Panc1 (cell line): ENCODE measurements at regions not wholly inside any gene's neighbourhood (a gene's known extent, or its start where the extent isn't known, plus 50 kb on each side); places are given as distances from the start of the nearest gene placed in this dataset.

Source experiments
- ATAC-seq: fragments of 200-7000 bp; cut with Tn5 transposase; 2 replicates; pipeline ENCODE4 v1.9.1; 2020; ENCODE audit warnings: mild to moderate bottlenecking, moderate library complexity
- BruUV-seq: library from RNA; stranded (reverse); fragments of 400-500 nt; replicated peaks from 2 replicates; lab custom pipeline; 2021; lab: Mats Ljungman, UMichigan
- CTCF ChIA-PET: fragments of 300-600 bp; sonication (Branson Sonifier 250); formaldehyde crosslinking; loops from one replicate; lab custom pipeline; 2022; ENCODE audit warnings: antibody characterized with exemption; lab: Charles Lee
- POLR2A ChIA-PET: fragments of 300-600 bp; sonication (Branson Sonifier 250); formaldehyde crosslinking; loops from one replicate; lab custom pipeline; 2022; ENCODE audit warnings: antibody characterized with exemption; lab: Charles Lee
- DNase-seq: peaks from one replicate; pipeline ENCODE4 v3.0.0-alpha.2; 2010; ENCODE audit warnings: low read depth, low spot score
- H3K27ac ChIP-seq: 2 replicates; pipeline ENCODE4 v1.5.1; 2011; ENCODE audit warnings: mild to moderate bottlenecking, low read length, inconsistent platforms
- H3K27me3 ChIP-seq: fragments of 200-500 bp; sonication (Bioruptor generic); 2 replicates; pipeline ENCODE4 v1.6.0; 2014; ENCODE audit warnings: low read length, inconsistent platforms; ENCODE audit not compliant: control insufficient read depth, insufficient read depth
- H3K36me3 ChIP-seq: fragments of 200-500 bp; sonication (Bioruptor generic); 2 replicates; pipeline ENCODE4 v1.5.1; 2014; ENCODE audit warnings: inconsistent platforms, mild to moderate bottlenecking, low read length, moderate library complexity; ENCODE audit not compliant: control insufficient read depth, insufficient read depth
- H3K4me1 ChIP-seq: 2 replicates; pipeline ENCODE4 v1.5.1; 2011; ENCODE audit warnings: inconsistent platforms, mild to moderate bottlenecking, low read length, moderate library complexity; ENCODE audit not compliant: control insufficient read depth, insufficient read depth
- H3K4me3 ChIP-seq, 2 experiments: 2 replicates each; pipeline ENCODE4 v1.5.1; 2011 to 2012; ENCODE audit warnings: low read depth in 2 of 2, low read length in 2 of 2, mild to moderate bottlenecking in 2 of 2, inconsistent platforms in 1 of 2, moderate library complexity in 1 of 2
- H3K9me3 ChIP-seq: fragments of 200-500 bp; sonication (Bioruptor generic); 2 replicates; pipeline ENCODE4 v1.5.1; 2014; ENCODE audit warnings: low read depth, mild to moderate bottlenecking, inconsistent platforms, low read length, moderate library complexity; ENCODE audit not compliant: control insufficient read depth, insufficient read depth
- POLR2AphosphoS5 ChIP-seq: IDR thresholded peaks from 2 replicates; pipeline ENCODE4 v1.6.1; 2012; ENCODE audit warnings: mild to moderate bottlenecking, low read depth, low read length, moderate library complexity
- SIN3A ChIP-seq: IDR thresholded peaks from 2 replicates; pipeline ENCODE4 v1.6.1; 2012; ENCODE audit warnings: low read depth, mild to moderate bottlenecking, low read length, moderate library complexity, borderline replicate concordance; ENCODE audit not compliant: insufficient read depth
- TCF7L2 ChIP-seq: IDR thresholded peaks from 2 replicates; pipeline ENCODE4 v1.6.1; 2011; ENCODE audit warnings: mild to moderate bottlenecking, low read depth, low read length, inconsistent platforms
- in situ Hi-C: cut with HindIII; loops from 2 replicates; pipeline ENCODE4 v1.10.0; 2016; ENCODE audit warnings: low sequenced_read_pairs, low pct_unique_long_range_greater_than_20kb
- intact Hi-C: fragments of 100-400 bp; cut with micrococcal nuclease; formaldehyde crosslinking; loops from one replicate; pipeline ENCODE4 v1.10.0; 2022; ENCODE audit not compliant: unreplicated experiment
- TF ChIP-seq, protein P1 (sequence below): fragments of 450-650 bp; IDR thresholded peaks from 2 replicates; pipeline ENCODE4 v1.5.1; 2017; ENCODE audit warnings: mild to moderate bottlenecking
- TF ChIP-seq, protein P2 (sequence below), 2 experiments: IDR thresholded peaks; 2 replicates each; pipeline ENCODE4 v1.6.1; 2011 to 2012; ENCODE audit warnings: low read depth in 2 of 2, control low read depth in 1 of 2, low read length in 1 of 2, mild to moderate bottlenecking in 1 of 2, moderate library complexity in 1 of 2; ENCODE audit not compliant: insufficient read depth in 1 of 2

GRCh38 chr1:55579332-55580001 is 364.3 kb upstream of the USP24 start:
- in situ Hi-C loops (no loop called here), intact Hi-C loops (no loop called here)
- no peaks in the 10 kb centered on the region for H3K27me3 ChIP-seq
- H3K4me1 ChIP-seq, result no peaks in the 10 kb centered on the region
- ATAC-seq, result no peak
- DNase-seq, result no peak
- POLR2A ChIA-PET, result no interaction called here
- H3K4me3 ChIP-seq, result no peak overlapping the region
- H3K36me3 ChIP-seq, result no peaks in the 10 kb centered on the region
- BruUV-seq, result no TSS peak
- no peak overlapping the region for H3K27ac ChIP-seq
- CTCF ChIA-PET, result interaction anchor here (0.6 kb wide), 1 partner anchor 9 kb away, joined by 3 read pairs; no protein-coding TSS in a partner anchor
- TF ChIP-seq POLR2AphosphoS5 (no peak), TCF7L2 (no peak), SIN3A (no peak)
- TF ChIP-seq, protein P1, sequence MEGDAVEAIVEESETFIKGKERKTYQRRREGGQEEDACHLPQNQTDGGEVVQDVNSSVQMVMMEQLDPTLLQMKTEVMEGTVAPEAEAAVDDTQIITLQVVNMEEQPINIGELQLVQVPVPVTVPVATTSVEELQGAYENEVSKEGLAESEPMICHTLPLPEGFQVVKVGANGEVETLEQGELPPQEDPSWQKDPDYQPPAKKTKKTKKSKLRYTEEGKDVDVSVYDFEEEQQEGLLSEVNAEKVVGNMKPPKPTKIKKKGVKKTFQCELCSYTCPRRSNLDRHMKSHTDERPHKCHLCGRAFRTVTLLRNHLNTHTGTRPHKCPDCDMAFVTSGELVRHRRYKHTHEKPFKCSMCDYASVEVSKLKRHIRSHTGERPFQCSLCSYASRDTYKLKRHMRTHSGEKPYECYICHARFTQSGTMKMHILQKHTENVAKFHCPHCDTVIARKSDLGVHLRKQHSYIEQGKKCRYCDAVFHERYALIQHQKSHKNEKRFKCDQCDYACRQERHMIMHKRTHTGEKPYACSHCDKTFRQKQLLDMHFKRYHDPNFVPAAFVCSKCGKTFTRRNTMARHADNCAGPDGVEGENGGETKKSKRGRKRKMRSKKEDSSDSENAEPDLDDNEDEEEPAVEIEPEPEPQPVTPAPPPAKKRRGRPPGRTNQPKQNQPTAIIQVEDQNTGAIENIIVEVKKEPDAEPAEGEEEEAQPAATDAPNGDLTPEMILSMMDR, result no peak
- TF ChIP-seq, protein P2, sequence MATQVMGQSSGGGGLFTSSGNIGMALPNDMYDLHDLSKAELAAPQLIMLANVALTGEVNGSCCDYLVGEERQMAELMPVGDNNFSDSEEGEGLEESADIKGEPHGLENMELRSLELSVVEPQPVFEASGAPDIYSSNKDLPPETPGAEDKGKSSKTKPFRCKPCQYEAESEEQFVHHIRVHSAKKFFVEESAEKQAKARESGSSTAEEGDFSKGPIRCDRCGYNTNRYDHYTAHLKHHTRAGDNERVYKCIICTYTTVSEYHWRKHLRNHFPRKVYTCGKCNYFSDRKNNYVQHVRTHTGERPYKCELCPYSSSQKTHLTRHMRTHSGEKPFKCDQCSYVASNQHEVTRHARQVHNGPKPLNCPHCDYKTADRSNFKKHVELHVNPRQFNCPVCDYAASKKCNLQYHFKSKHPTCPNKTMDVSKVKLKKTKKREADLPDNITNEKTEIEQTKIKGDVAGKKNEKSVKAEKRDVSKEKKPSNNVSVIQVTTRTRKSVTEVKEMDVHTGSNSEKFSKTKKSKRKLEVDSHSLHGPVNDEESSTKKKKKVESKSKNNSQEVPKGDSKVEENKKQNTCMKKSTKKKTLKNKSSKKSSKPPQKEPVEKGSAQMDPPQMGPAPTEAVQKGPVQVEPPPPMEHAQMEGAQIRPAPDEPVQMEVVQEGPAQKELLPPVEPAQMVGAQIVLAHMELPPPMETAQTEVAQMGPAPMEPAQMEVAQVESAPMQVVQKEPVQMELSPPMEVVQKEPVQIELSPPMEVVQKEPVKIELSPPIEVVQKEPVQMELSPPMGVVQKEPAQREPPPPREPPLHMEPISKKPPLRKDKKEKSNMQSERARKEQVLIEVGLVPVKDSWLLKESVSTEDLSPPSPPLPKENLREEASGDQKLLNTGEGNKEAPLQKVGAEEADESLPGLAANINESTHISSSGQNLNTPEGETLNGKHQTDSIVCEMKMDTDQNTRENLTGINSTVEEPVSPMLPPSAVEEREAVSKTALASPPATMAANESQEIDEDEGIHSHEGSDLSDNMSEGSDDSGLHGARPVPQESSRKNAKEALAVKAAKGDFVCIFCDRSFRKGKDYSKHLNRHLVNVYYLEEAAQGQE (IDR thresholded peaks at IDR 0.05; ENCODE audit: insufficient read depth in 1 of 2, low read depth in 2 of 2, low read length in 1 of 2), result no peak
- no peaks in the 10 kb centered on the region for H3K9me3 ChIP-seq

DNA sequence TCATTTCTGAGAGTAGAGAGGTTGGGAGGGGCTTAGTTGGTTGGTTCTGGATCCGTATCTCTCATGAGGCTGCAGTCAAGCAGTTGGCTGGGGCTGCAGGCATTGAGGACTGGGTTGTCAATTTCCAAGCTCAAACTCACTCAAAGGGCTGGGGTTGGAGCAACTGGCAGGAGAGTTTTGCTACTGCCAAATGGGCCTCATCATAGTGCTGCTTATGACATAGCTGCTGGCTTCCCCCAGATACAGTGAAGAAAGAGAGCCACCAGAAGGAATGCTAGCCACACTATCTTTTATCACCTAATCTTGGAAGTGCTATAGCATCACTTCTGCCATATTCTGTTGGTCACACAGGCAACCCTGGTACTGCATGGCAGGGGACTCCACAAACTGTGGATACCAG is 363.5 kb upstream of the USP24 start:
- intact Hi-C loops (no loop called here), in situ Hi-C loops (no loop called here)
- no peak for ATAC-seq
- Histone ChIP-seq H3K27ac (no peak overlapping the region), H3K36me3 (no peaks in the 10 kb centered on the region), H3K9me3 (no peaks in the 10 kb centered on the region), H3K27me3 (no peaks in the 10 kb centered on the region), H3K4me3 (no peak overlapping the region), H3K4me1 (no peaks in the 10 kb centered on the region)
- TF ChIP-seq, protein P2 (IDR thresholded peaks at IDR 0.05; ENCODE audit: insufficient read depth in 1 of 2, low read depth in 2 of 2, low read length in 1 of 2), result no peak
- no peak for TF ChIP-seq POLR2AphosphoS5
- no peak for TF ChIP-seq TCF7L2
- TF ChIP-seq, protein P1, result no peak
- no peak for TF ChIP-seq SIN3A
- DNase-seq, result no peak
- ChIA-PET CTCF (no interaction called here), POLR2A (no interaction called here)
- no TSS peak for BruUV-seq
